SU-DHL-6 (cell line): ENCODE measurements at regions not wholly inside any gene's neighbourhood (a gene's known extent, or its start where the extent isn't known, plus 50 kb on each side); places are given as distances from the start of the nearest gene placed in this dataset.

Experiments used
- CTCF ChIP-seq: fragments of 200-600 bp; sonication (generic); IDR thresholded peaks from one replicate; pipeline ENCODE4 v1.5.1; 2017; ENCODE audit warnings: antibody characterized with exemption, mild to moderate bottlenecking, low read length, moderate library complexity; ENCODE audit not compliant: insufficient read depth, poor library complexity, severe bottlenecking
- EZH2phosphoT487 ChIP-seq: fragments of 200-600 bp; sonication (generic), shearing (Covaris generic); conservative IDR thresholded peaks from 2 replicates; pipeline ENCODE4 v1.6.1; 2018; ENCODE audit warnings: mild to moderate bottlenecking, antibody characterized with exemption, low read length, moderate library complexity, mixed read lengths

GRCh38 chr3:182698078-182698477 lies 95.2 kb upstream of the ATP11B start:
- no peak for TF ChIP-seq CTCF
- no peak for TF ChIP-seq EZH2phosphoT487
